ENCODE measurements at regions not wholly inside any gene's neighbourhood (a gene's known extent, or its start where the extent isn't known, plus 50 kb on each side); places are given as distances from the start of the nearest gene placed in this dataset.

- CTCF ChIA-PET = no interaction called here
These were observed 338.6 kb upstream of the SOX11 start for GRCh38 chr2:5353565-5353964.

GRCh38 chr2:5359397-5359796 lies 332.8 kb upstream of the SOX11 start:
- CTCF ChIA-PET = no interaction called here
- no peak overlapping the region for H3K4me3 ChIP-seq (ENCODE audit: low read depth, low read length)
- H3K36me3 ChIP-seq (ENCODE audit: control insufficient read depth, insufficient read depth, low read length) = no peaks in the 10 kb centered on the region
- no peak for DNase-seq (ENCODE audit: low read depth)
- H3K27me3 ChIP-seq (ENCODE audit: control insufficient read depth, insufficient read depth, low read length) = no peaks in the 10 kb centered on the region
- no peak for TF ChIP-seq CTCF (IDR thresholded peaks at IDR 0.05; ENCODE audit: insufficient read depth, low read depth, low read length)
- POLR2A ChIA-PET = no interaction called here

More at GRCh38 chr2:5353565-5353964, 338.6 kb upstream of the SOX11 start:
- DNase-seq (ENCODE audit: low read depth) = no peak
- Histone ChIP-seq H3K36me3 (ENCODE audit: control insufficient read depth, insufficient read depth, low read length) (no peaks in the 10 kb centered on the region), H3K4me3 (ENCODE audit: low read depth, low read length) (no peak overlapping the region), H3K27me3 (ENCODE audit: control insufficient read depth, insufficient read depth, low read length) (no peaks in the 10 kb centered on the region)
- POLR2A ChIA-PET = no interaction called here
- TF ChIP-seq CTCF (IDR thresholded peaks at IDR 0.05; ENCODE audit: insufficient read depth, low read depth, low read length) = no peak

- ChIA-PET POLR2A (no interaction called here), CTCF (no interaction called here)
- no peak for TF ChIP-seq CTCF (IDR thresholded peaks at IDR 0.05; ENCODE audit: insufficient read depth, low read depth, low read length)
- no peaks in the 10 kb centered on the region for H3K36me3 ChIP-seq (ENCODE audit: control insufficient read depth, insufficient read depth, low read length)
- no peak for DNase-seq (ENCODE audit: low read depth)
- H3K27me3 ChIP-seq (ENCODE audit: control insufficient read depth, insufficient read depth, low read length) = no peaks in the 10 kb centered on the region
- H3K4me3 ChIP-seq (ENCODE audit: low read depth, low read length) = no peak overlapping the region
These were observed 332.1 kb upstream of the SOX11 start for GRCh38 chr2:5360081-5360480.

GRCh38 chr2:5364361-5364760 lies 327.8 kb upstream of the SOX11 start:
- no peaks in the 10 kb centered on the region for H3K36me3 ChIP-seq (ENCODE audit: control insufficient read depth, insufficient read depth, low read length)
- no peak for TF ChIP-seq CTCF (IDR thresholded peaks at IDR 0.05; ENCODE audit: insufficient read depth, low read depth, low read length)
- POLR2A ChIA-PET = no interaction called here
- no peaks in the 10 kb centered on the region for H3K27me3 ChIP-seq (ENCODE audit: control insufficient read depth, insufficient read depth, low read length)
- no peak for DNase-seq (ENCODE audit: low read depth)
- CTCF ChIA-PET = no interaction called here
- H3K4me3 ChIP-seq (ENCODE audit: low read depth, low read length) = no peak overlapping the region

GRCh38 chr2:5365871-5366461 lies 326.2 kb upstream of the SOX11 start:
- POLR2A ChIA-PET = no interaction called here
- no peak for DNase-seq (ENCODE audit: low read depth)
- CTCF ChIA-PET = no interaction called here
- H3K27me3 ChIP-seq (ENCODE audit: control insufficient read depth, insufficient read depth, low read length) = no peaks in the 10 kb centered on the region
- no peaks in the 10 kb centered on the region for H3K36me3 ChIP-seq (ENCODE audit: control insufficient read depth, insufficient read depth, low read length)
- 0 out of 2 replicates have a peak, but pooled peaks have one; percentile 4 for TF ChIP-seq CTCF (IDR thresholded peaks at IDR 0.05; ENCODE audit: insufficient read depth, low read depth, low read length)
- no peak overlapping the region for H3K4me3 ChIP-seq (ENCODE audit: low read depth, low read length)

All from BJ (cell line).